HG03066 (cell line): ENCODE measurements at regions not wholly inside any gene's neighbourhood (a gene's known extent, or its start where the extent isn't known, plus 50 kb on each side); places are given as distances from the start of the nearest gene placed in this dataset.
"Not testable (repeated sequence)": the region's sequence is repeated elsewhere in the genome, so short reads cannot be mapped to it uniquely, and the experiment has no call there.

Experiments
- ATAC-seq: cut with Tn5 transposase; IDR thresholded peaks from one replicate; pipeline ENCODE4 v1.9.1; 2021; ENCODE audit warnings: low read depth; ENCODE audit not compliant: unreplicated experiment

- no peak for ATAC-seq
Observed at GRCh38 chr5:92760550-92760949, 820.5 kb downstream of the NR2F1-AS1 start.

DNA sequence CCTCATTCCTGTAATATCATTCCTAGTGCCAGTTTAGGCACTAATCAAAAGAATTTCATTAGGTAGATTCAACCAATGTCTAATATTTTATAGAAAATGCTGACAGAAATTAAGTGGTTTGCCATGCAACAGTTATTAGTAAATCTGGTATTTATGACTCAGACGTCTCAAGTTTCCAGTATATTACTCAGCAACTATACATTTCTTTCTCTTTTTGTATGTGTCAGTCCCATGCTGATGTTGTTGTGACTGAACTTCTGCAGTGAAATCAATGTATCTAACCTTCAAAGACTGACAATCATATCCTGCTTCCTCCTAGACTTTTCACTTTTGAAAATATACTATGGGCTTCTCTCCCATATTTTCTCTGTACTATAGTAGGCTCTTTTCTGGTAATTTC is 822.5 kb downstream of the NR2F1-AS1 start:
- no peak for ATAC-seq

GRCh38 chr5:92749943-92750342 is 831.1 kb downstream of the NR2F1-AS1 start:
- ATAC-seq = no peak

GRCh38 chr5:92748072-92748676 is 832.8 kb downstream of the NR2F1-AS1 start:
- no peak for ATAC-seq

GRCh38 chr5:92741906-92742305 is 839.1 kb downstream of the NR2F1-AS1 start:
- ATAC-seq = no peak

DNA sequence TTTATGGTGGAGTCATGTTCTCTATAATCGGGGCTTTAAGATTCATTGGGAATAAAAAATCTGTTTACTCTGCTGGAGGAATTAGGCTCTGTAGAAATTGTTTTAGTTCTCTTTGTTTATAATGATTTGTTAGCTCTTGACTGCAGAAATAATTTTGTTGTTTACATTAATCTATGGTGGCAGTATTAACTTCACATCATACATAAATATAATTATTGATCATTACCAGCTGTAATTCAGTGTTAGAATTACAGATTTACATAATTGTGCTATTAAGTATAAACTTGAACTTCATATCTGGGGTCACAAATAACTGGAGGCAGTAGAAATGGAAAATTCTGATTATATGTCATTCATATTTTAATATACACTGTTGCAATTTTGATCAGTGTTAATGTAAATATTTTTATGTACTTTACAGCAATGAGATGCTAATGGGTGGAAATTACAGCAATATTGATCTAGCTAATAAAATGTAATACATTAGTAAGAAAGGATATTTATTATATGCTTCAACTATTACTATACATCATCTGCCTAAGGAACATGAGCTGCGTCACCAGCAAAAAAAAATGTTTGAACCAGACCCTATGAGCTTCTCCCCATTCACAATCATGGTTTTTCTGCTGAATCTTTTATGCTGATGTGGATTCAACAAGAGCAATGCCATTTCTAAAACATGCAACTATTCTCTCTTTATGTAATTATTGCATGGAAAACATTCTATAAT is 846.6 kb downstream of the NR2F1-AS1 start:
- no peak for ATAC-seq

DNA sequence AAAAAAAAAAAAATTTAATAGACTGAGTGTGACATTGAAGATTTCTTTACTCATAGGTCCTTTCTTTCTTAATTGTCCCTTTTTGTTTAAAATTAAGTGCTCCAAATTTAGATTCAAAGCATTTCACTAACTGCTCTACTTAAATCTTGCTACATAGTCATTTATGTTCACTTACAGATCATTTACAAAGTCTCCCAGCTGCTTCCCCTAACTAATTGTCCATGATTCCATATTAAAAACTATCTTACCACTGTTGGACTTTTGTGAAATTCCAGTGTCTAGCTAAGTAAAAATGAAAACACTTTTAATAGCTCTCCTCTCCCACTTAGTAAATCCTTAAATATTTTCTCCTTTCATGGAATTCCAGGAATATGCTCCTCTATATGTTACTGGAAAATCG is 850.5 kb downstream of the NR2F1-AS1 start:
- no peak for ATAC-seq

DNA sequence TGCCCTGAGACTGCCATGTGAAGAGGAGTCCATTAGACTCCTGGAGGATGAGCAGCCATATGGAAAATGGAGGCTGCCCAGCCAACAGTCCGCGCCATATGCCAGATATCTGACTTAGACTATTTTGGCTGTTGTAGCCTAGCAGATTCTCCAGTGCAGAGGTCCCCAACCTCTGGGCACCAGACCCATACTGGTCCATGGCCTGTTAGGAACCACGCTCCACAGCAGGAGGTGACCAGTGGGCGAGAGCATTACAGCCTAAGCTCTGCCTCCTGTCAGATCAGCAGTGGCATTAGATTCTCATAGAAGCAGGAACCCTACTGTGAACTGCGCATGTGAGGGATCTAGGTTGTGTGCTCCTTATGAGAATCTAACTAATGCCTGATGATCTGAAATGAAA is 851.9 kb downstream of the NR2F1-AS1 start:
- ATAC-seq = no peak

GRCh38 chr5:92715946-92716520 is 865.0 kb downstream of the NR2F1-AS1 start:
- no peak for ATAC-seq

- no peak for ATAC-seq
Observed at GRCh38 chr5:92713826-92714225, 867.2 kb downstream of the NR2F1-AS1 start.

DNA sequence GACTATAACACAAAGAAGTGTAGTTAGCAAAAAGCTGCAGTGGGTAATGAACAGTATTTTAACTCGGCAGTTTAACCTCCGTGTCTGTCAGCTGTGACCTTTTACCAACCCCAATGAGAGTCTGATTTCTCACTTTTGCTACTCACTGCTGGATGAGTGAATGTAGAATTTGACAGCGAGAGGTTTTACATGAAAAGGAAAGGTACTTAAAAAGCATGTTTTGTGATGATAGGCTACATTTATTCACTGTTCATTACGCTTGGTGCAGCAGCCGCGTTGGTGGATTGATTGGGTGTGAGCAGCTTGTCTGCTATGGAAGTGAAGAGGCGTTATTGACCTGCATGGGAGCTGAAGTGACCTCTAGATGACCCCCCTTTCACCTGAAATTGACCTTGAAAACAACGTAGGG is 867.7 kb downstream of the NR2F1-AS1 start:
- ATAC-seq = no peak

DNA sequence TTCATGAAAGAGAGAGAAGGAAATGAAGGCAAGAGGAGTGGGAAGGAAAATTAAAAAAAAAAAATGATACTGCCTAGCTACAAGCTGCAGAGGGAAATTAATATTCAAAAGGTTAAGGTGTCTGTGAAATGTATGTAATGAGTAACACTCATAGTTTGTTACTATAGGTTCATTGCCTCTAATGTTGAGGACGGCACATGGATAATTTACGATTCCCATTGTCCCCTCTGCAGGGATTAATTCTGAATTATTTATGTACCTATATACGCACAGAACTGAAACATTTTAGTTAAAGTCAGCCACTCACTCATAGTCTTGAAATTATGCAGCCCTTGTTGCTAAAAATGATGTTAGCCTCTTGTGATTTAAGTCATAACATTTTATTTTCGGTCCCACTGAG is 869.1 kb downstream of the NR2F1-AS1 start:
- ATAC-seq = no peak

DNA sequence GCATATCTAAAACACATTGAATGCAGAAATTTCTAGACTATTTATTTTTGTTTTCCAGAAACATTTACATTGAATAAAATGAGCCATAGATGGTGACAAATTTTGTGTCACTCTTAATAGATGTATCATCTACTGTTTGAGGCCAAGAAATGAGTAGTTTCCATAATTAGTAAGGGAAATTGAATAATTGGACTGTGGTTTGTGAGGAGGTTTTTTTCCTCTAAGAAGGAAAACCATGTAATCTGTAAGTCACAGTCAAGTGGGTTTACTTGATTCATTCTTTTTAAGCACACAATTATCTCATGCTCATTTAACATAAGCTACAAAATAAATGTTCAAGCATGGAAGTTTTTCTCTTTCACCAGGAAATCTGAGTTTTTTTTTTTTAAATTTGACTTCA is 876.4 kb downstream of the NR2F1-AS1 start:
- no peak for ATAC-seq

- ATAC-seq = no peak
Observed at GRCh38 chr5:92703976-92704375, 877.0 kb downstream of the NR2F1-AS1 start.

- ATAC-seq = no peak
Observed at GRCh38 chr5:92695123-92696003, 885.7 kb downstream of the NR2F1-AS1 start.

DNA sequence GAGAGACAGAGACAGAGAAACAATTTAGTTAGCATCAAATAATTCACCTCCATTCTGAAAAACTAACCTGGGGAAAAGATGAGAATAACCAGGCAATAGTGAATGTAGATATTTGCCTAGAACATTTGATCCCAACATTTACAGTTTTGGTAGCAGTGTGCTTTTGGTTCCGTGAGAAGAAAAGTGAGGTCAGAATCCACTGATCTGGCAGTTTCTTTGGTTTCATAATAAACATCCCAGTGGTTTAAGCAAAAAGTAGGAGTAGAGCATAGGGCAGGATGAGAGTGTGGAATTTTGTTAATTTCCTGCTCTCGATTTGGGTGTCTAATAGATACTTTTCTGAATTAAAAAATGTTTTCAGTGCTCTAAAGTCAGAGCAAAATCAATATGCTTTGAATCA is 887.0 kb downstream of the NR2F1-AS1 start:
- ATAC-seq = no peak

- not testable (repeated sequence) for ATAC-seq
Observed at GRCh38 chr5:92691955-92692354, 889.1 kb downstream of the NR2F1-AS1 start.

DNA sequence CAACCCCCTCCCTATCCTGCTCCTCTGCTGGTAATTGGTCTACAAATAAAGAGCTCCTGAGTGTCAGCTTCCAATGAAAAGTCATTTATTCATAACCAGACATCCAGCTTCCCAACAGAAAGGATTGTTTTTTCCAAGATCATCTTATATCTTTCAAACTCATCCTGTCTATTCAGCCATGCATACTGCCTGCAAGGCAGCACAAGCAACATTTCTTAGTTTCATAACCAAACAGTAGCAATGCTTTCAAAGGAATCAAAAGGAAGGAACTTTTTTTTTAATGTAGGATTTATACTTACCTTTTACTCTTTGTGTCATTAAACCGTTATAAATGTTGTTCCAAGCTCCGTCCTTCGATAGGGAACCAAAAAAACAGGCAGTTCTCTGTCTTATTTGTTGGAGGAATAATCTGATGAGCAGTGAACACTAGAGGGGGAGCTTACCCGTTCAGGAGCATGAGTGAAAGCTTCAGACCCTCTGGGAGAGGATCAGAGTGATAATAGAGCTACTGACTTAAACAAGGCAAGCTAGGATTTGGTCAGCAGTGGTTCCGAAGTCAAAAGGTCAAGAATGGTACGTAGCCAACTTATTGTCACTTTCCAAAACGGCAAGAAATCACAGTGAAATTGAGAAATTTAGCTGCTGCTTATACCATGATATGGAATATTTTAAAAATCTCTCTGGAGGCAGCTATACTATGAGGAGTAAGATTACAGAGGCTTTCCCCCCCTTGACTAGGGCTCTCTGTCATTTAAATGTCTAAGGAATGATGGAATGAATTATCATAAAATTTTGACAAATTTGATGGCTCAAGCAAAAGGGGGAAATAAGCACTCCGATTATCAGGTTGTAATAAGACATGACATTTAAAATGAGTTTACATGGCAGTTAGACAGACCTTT is 892.9 kb downstream of the NR2F1-AS1 start:
- ATAC-seq = no peak

GRCh38 chr5:92678640-92679039 is 902.4 kb downstream of the NR2F1-AS1 start:
- no peak for ATAC-seq
